ENCODE measurements at regions not wholly inside any gene's neighbourhood (a gene's known extent, or its start where the extent isn't known, plus 50 kb on each side); places are given as distances from the start of the nearest gene placed in this dataset.

GRCh38 chr11:70834984-70835560 is 417.3 kb downstream of the SHANK2 start:
- no peak for DNase-seq

DNA sequence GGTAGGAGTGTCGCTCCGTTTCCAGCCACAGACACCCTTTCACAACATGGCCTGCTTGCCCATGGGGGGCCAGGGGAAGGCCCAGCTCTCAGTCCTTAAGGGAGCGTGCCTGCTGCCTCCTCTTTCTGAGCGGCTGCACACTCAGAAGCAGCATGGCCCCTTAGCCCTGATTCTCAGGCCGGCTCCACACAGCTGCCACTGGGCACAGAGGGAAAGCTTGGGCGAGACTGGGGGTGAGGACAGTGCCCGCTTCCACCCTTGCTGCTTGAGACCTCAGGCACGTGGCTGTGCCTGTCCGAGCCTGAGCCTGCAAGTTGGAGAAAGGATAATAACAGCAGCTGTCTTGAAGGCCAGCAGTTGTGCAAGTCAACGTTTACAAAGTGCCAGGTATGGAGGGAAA is 416.3 kb downstream of the SHANK2 start:
- no peak for DNase-seq

GRCh38 chr11:70838198-70838597 is 414.2 kb downstream of the SHANK2 start:
- DNase-seq: no peak

- DNase-seq: no peak
These were observed 412.5 kb downstream of the SHANK2 start for GRCh38 chr11:70839851-70840250.

DNA sequence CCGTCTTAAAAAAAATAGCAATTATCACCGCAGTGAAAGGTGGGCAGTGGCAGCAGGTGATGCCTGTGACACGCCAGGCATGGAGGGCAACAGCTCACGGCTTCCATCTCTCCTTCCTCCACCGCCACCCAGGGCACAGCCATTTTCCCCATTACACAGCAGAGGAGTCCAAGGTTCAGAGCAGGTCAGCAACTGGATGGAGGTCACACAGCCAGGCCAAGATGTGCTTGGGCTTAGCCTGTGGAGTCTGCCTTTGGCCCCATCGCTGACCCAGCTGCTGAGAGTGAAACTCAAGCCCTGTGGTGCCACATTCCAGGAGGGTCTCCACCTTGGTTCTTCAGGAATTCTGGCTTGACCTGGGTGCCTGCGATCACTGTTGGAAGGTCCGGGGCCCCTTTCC is 411.1 kb downstream of the SHANK2 start:
- no peak for DNase-seq

DNA sequence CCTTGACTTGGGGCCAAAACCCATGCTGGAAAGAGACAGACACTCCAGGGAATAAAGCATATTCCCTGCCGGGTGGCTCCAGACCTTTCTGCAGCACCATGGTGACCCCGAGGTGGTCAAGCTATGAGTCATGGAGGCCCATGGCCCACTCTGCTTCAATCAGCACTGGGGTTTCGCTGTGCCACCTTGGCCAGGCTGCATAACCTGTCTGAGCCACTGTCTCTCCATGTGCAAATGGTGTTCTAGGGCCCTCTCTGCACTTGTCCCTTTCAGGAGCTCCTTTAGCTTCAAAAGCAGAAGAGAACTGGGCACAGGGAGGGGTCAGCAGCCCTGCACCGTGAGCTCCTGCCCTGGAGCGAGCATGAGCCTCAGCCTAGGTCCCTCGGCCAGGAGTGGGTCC is 410.1 kb downstream of the SHANK2 start:
- no peak for DNase-seq

GRCh38 chr11:70842701-70843100 is 409.7 kb downstream of the SHANK2 start:
- no peak for DNase-seq

- DNase-seq: no peak
These were observed 408.5 kb downstream of the SHANK2 start for GRCh38 chr11:70843906-70844305.

GRCh38 chr11:70844387-70844786 is 408.0 kb downstream of the SHANK2 start:
- DNase-seq: no peak

DNA sequence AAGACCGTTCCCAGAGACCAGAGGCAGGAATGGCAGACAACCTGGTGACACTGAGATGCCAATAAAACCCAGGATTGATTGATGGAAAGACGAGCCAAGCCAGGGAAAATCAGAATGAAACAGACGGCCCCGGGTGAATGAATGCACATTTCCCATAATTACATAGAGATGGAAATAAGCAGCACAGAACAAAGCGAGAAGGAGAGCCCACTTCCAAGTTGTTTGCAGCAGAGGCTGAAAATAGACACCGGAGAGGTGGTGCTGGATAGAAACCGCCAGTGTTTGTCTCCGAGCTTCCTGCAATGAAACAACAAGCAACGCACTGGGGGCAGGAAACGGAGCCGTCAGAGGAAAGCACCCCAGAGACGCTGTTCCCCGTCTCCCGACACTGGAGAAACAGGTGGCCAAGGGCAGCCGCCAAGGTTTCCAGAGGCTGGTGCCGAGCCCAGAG is 406.8 kb downstream of the SHANK2 start:
- no peak for DNase-seq

- DNase-seq: no peak
These were observed 405.4 kb downstream of the SHANK2 start for GRCh38 chr11:70846781-70847655.

GRCh38 chr11:70848243-70848750 is 404.1 kb downstream of the SHANK2 start:
- no peak for DNase-seq

DNA sequence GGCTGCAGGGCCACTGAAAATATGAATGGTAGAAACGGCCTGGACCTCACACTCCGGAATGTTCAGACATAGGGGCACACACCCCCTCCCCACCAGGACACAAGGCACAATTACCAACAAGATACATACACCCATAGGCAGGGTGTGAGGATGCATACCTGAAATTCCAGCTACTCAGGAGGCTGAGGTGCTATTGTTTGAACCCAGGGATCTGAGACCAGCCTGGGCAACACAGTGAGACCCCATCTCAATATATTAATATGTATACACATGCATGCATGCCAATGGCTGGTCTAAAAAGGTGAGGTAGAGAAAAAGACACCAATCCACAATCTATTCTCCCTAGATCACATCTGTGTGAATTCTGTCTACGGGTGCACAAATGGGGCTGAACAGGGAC is 403.3 kb downstream of the SHANK2 start:
- no peak for DNase-seq

DNA sequence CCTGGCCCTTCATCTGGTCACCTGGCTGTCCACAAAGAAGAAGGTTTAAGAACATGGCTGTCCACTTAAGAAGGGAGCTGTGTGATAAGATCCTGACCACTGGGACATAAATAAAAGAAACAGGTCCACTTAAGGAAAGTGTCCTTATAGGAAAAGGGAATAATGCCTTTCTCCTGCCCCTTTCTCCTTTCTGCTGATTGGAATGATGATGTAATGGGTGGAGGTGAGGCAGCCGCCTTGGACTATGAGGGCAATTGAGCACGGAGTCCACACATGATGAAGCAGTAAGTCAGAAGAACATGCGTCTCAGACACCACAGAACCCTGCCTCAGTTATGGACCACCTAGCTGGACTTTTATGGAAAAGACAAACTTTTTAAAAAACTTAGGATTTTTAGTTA is 401.1 kb downstream of the SHANK2 start:
- DNase-seq: no peak

DNA sequence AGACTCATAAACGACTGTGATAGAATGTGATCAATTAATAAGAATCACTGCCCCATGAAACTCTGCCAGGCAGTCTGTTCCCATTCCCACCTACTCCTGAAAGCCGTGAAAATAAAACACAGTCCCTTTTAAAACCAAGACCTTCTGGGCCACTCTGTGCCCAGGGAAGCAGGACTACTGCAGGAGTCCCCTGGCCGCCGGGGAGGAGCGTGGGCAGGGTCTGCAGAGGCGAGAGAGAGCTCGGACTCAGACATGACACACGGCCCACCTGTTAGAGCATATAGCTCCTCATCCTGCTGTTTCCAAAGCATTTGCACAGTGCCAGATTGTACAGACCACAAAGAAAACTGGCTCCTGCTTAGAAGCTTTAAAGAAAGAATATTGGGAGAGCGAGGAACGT is 400.5 kb downstream of the SHANK2 start:
- DNase-seq: no peak

- no peak for DNase-seq
These were observed 399.2 kb downstream of the SHANK2 start for GRCh38 chr11:70853068-70853769.

GRCh38 chr11:70853770-70854108 is 398.6 kb downstream of the SHANK2 start:
- DNase-seq: no peak

GRCh38 chr11:70854201-70854600 is 398.2 kb downstream of the SHANK2 start:
- DNase-seq: no peak

- DNase-seq: no peak
These were observed 397.3 kb downstream of the SHANK2 start for GRCh38 chr11:70854901-70855556.

GRCh38 chr11:70857894-70858293 is 394.5 kb downstream of the SHANK2 start:
- no peak for DNase-seq

DNA sequence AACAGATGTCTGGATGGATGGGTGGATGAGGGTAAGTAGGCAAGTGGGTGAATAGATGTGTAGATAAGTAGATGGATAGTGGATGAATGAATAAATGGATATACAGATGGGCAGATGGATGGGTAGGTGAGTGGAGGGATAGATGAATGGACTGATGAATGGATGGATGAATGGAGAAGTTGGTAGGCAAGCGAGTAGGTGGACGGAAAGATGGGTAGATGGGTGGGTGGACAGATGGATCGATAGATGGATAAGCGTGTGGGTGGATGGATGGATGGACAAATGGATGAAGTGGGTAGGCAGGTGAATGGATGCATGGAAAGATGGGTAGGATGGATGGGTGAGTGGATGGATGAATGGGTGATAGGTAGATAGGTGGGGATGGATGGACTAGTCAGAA is 393.2 kb downstream of the SHANK2 start:
- no peak for DNase-seq

GRCh38 chr11:70860888-70861287 is 391.5 kb downstream of the SHANK2 start:
- no peak for DNase-seq

DNA sequence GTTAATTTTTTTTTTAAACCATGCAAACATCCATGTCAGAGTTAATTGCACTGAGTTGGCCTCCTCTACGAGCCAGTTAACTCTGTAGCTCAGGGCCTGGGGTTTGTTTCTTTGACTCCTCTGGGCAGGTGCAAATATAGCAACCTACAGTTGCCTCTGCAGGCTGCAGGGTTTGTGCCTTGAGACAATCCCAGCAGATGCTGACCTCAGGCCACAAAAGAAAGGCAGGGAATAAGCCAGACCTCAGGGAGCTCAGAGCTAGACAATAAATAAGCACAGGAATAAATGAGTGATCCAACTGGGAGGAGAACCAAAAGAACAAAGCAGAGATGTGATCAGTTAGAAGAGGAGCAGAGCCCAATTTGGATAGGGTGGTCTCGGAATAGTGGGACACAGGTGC is 390.8 kb downstream of the SHANK2 start:
- DNase-seq: no peak

Data from bone marrow (tissue), 2 donors.